Breast epithelium (tissue), 4 donors: ENCODE measurements at regions not wholly inside any gene's neighbourhood (a gene's known extent, or its start where the extent isn't known, plus 50 kb on each side); places are given as distances from the start of the nearest gene placed in this dataset.
"Not testable (repeated sequence)": the region's sequence is repeated elsewhere in the genome, so short reads cannot be mapped to it uniquely, and the experiment has no call there.

Source experiments
- DNase-seq, 2 donors: peaks; one replicate each; pipeline ENCODE4 v3.0.0-alpha.2; 2019; ENCODE audit warnings: low spot score in 2 of 2
- H3K27ac ChIP-seq, 2 donors: fragments of 200-600 bp; sonication (generic) in 1 of 2; one replicate each; pipeline ENCODE4 v1.5.1; 2016 to 2019; ENCODE audit warnings: mild to moderate bottlenecking in 1 of 2
- H3K27me3 ChIP-seq, 2 donors: fragments of 200-600 bp; sonication (generic) in 1 of 2; one replicate each; pipeline versions ENCODE4 v1.5.1 to v1.6.0; 2017 to 2019; ENCODE audit warnings: control low read depth in 1 of 2, mild to moderate bottlenecking in 1 of 2
- H3K36me3 ChIP-seq: fragments of 200-600 bp; one replicate; pipeline ENCODE4 v1.5.1; 2019
- H3K4me1 ChIP-seq, 2 donors: fragments of 200-600 bp; sonication (generic); one replicate each; pipeline ENCODE4 v1.5.1; 2016 to 2019; ENCODE audit warnings: control low read depth in 1 of 2
- H3K4me3 ChIP-seq, 3 donors: fragments of 200-600 bp; sonication (generic); 1 replicate in 2 of 3; 2 replicates in 1 of 3; pipeline ENCODE4 v1.5.1; 2016 to 2019; ENCODE audit warnings: mild to moderate bottlenecking in 3 of 3, moderate library complexity in 2 of 3
- H3K9me3 ChIP-seq, 2 donors: fragments of 200-600 bp; sonication (generic) in 1 of 2; one replicate each; pipeline ENCODE4 v1.5.1; 2016 to 2019; ENCODE audit warnings: control low read depth in 1 of 2
- CTCF ChIP-seq, 3 donors: fragments of 450-650 bp; IDR thresholded peaks; one replicate each; pipeline ENCODE4 v1.5.1; 2016 to 2017; ENCODE audit warnings: antibody characterized with exemption in 3 of 3, mild to moderate bottlenecking in 3 of 3, moderate library complexity in 3 of 3
- POLR2A ChIP-seq: fragments of 450-650 bp; IDR thresholded peaks from one replicate; pipeline ENCODE4 v1.6.1; 2016; ENCODE audit warnings: antibody characterized with exemption, mild to moderate bottlenecking, moderate library complexity
- POLR2AphosphoS5 ChIP-seq, 3 donors: sonication (generic); formaldehyde crosslinking; IDR thresholded peaks; one replicate each; pipeline ENCODE4 v1.6.1; 2017; ENCODE audit warnings: antibody characterized with exemption in 3 of 3
- intact Hi-C: fragments of 100-400 bp; cut with DNase I; formaldehyde crosslinking; loops from one replicate; pipeline ENCODE4 v1.15.1; 2023; ENCODE audit warnings: low total_unique reads

GRCh38 chr4:126658411-126658810, 974.3 kb upstream of the INTU start:
- no peak for DNase-seq
- H3K27ac ChIP-seq, result no peak overlapping the region
- no peaks in the 10 kb centered on the region for H3K9me3 ChIP-seq
- H3K4me3 ChIP-seq, result no peak overlapping the region
- no peaks in the 10 kb centered on the region for H3K27me3 ChIP-seq
- no peak for TF ChIP-seq POLR2AphosphoS5 (IDR thresholded peaks at IDR 0.05)
- H3K4me1 ChIP-seq, result no peaks in the 10 kb centered on the region
- no peaks in the 10 kb centered on the region for H3K36me3 ChIP-seq
- intact Hi-C loops, result no loop called here

GRCh38 chr4:126661194-126661593, 971.6 kb upstream of the INTU start:
- no peak for DNase-seq
- H3K4me3 ChIP-seq, result no peak overlapping the region
- TF ChIP-seq POLR2A (no peak), POLR2AphosphoS5 (IDR thresholded peaks at IDR 0.05) (no peak), CTCF (IDR thresholded peaks at IDR 0.05) (no peak)
- intact Hi-C loops, result no loop called here
- H3K9me3 ChIP-seq, result peaks cover 0 to 9% of the 10 kb centered on the region in 2 donors
- no peaks in the 10 kb centered on the region for H3K36me3 ChIP-seq
- H3K27me3 ChIP-seq, result no peaks in the 10 kb centered on the region
- H3K4me1 ChIP-seq, result no peaks in the 10 kb centered on the region
- no peak overlapping the region for H3K27ac ChIP-seq

- H3K4me1 ChIP-seq, result no peaks in the 10 kb centered on the region
- intact Hi-C loops, result no loop called here
- no peaks in the 10 kb centered on the region for H3K27me3 ChIP-seq
- H3K27ac ChIP-seq, result no peak overlapping the region
- no peaks in the 10 kb centered on the region for H3K36me3 ChIP-seq
- TF ChIP-seq CTCF (IDR thresholded peaks at IDR 0.05) (no peak), POLR2A (no peak), POLR2AphosphoS5 (IDR thresholded peaks at IDR 0.05) (no peak)
- H3K9me3 ChIP-seq, result peaks cover 0 to 9% of the 10 kb centered on the region in 2 donors
- no peak overlapping the region for H3K4me3 ChIP-seq
- no peak for DNase-seq
These were observed 967.9 kb upstream of the INTU start for GRCh38 chr4:126664839-126665238.

DNA sequence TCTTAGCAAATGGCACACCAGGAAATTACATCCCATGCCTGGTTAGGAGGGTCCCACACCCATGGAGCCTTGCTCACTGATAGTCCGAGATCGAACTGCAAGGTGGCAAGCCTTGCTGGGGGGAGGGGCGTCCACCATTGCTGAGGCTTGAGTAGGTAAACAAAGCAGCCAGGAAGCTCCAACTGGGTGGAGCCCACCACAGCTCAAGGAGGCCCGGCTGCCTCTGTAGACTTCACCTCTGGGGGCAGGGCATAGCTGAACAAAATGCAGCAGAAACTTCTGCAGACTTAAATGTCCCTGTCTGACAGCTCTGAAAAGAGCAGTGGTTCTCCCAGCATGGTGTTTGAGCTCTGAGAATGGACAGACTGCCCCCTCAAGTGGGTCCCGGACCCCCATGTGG, 962.7 kb upstream of the INTU start:
- H3K4me1 ChIP-seq, H3K27me3 ChIP-seq, DNase-seq, H3K9me3 ChIP-seq, H3K27ac ChIP-seq, H3K36me3 ChIP-seq, intact Hi-C loops, H3K4me3 ChIP-seq: not testable (repeated sequence)

DNA sequence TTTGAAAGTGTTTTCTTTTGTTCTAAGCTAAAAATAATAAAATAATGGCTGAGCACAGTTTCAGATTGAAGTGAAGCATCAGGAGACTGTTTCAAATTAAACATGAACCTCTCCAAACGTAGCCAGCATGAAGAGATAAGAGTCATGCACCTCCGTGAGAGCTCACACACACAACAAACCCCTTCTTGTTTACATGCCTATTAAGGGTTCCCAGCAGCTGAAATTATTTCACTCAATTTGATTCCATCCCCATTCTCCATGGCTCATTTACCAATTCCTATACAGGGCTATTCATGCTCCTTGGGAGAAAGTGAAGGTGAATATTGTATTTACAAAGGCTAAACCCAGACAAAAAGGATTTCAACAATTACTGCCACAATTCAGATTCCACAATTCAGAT, 954.1 kb upstream of the INTU start:
- intact Hi-C loops, result no loop called here
- TF ChIP-seq CTCF (IDR thresholded peaks at IDR 0.05) (no peak), POLR2AphosphoS5 (IDR thresholded peaks at IDR 0.05) (no peak), POLR2A (no peak)
- H3K4me3 ChIP-seq, result no peak overlapping the region
- H3K27me3 ChIP-seq, result no peaks in the 10 kb centered on the region
- no peak for DNase-seq
- H3K36me3 ChIP-seq, result no peaks in the 10 kb centered on the region
- no peaks in the 10 kb centered on the region for H3K9me3 ChIP-seq
- H3K27ac ChIP-seq, result no peak overlapping the region
- no peaks in the 10 kb centered on the region for H3K4me1 ChIP-seq

GRCh38 chr4:126679303-126679702, 953.5 kb upstream of the INTU start:
- intact Hi-C loops, result no loop called here
- H3K27me3 ChIP-seq, result no peaks in the 10 kb centered on the region
- no peak for TF ChIP-seq POLR2A
- TF ChIP-seq POLR2AphosphoS5 (IDR thresholded peaks at IDR 0.05), result no peak
- no peak for TF ChIP-seq CTCF (IDR thresholded peaks at IDR 0.05)
- H3K9me3 ChIP-seq, result no peaks in the 10 kb centered on the region
- no peak overlapping the region for H3K4me3 ChIP-seq
- H3K4me1 ChIP-seq, result no peaks in the 10 kb centered on the region
- H3K27ac ChIP-seq, result no peak overlapping the region
- H3K36me3 ChIP-seq, result no peaks in the 10 kb centered on the region
- no peak for DNase-seq
